GM12872 (cell line): ENCODE measurements at regions not wholly inside any gene's neighbourhood (a gene's known extent, or its start where the extent isn't known, plus 50 kb on each side); places are given as distances from the start of the nearest gene placed in this dataset.

Experiments
- CTCF ChIP-seq: IDR thresholded peaks from 3 replicates; pipeline ENCODE4 v1.5.1; 2011; ENCODE audit warnings: low read depth, mild to moderate bottlenecking, low read length, moderate library complexity; ENCODE audit not compliant: insufficient read depth

- no peak for TF ChIP-seq CTCF
Observed at GRCh38 chr2:172169611-172170010, 66.9 kb upstream of the DLX2 start.

- TF ChIP-seq CTCF, result peak; percentile 33; the same call in 1 of the 3 replicates
Observed at GRCh38 chr2:172172513-172173173, 69.9 kb upstream of the DLX2 start.

- TF ChIP-seq CTCF, result no peak
Observed at GRCh38 chr2:172173174-172173706, 70.5 kb upstream of the DLX2 start.

GRCh38 chr2:172177581-172177980, 74.9 kb upstream of the DLX2 start:
- TF ChIP-seq CTCF, result no peak

- no peak for TF ChIP-seq CTCF
Observed at GRCh38 chr2:172177996-172178395, 75.3 kb upstream of the DLX2 start.

GRCh38 chr2:172179045-172179701, 76.5 kb upstream of the DLX2 start:
- no peak for TF ChIP-seq CTCF

- TF ChIP-seq CTCF, result no peak
Observed at GRCh38 chr2:172181840-172182239, 79.1 kb upstream of the DLX2 start.
